ENCODE measurements at regions not wholly inside any gene's neighbourhood (a gene's known extent, or its start where the extent isn't known, plus 50 kb on each side); places are given as distances from the start of the nearest gene placed in this dataset.

- no peak overlapping the region for H3K9ac ChIP-seq (ENCODE audit: control insufficient read depth, insufficient read depth, low read length)
- no peak for DNase-seq (ENCODE audit: low read depth, low spot score)
- ChIA-PET RAD21 (ENCODE audit: unreplicated experiment) (no interaction called here), SMC1A (ENCODE audit: uncharacterized antibody, unreplicated experiment) (interaction anchor here (0.7 kb wide), 1 partner anchor 179 kb away, joined by 3 read pairs; no protein-coding TSS in a partner anchor), POLR2A (no interaction called here), CTCF (no interaction called here)
- no peaks in the 10 kb centered on the region for H4K20me1 ChIP-seq (ENCODE audit: control insufficient read depth, insufficient read depth)
- H3K4me2 ChIP-seq (ENCODE audit: control insufficient read depth, insufficient read depth) = no peak overlapping the region
- intact Hi-C loops (cut with micrococcal nuclease; ENCODE audit: unreplicated experiment) (no loop called here), in situ Hi-C loops (cut with MboI) (no loop called here)
- no peak for FAIRE-seq
- WGBS (ENCODE audit: insufficient coverage, insufficient replicate concordance, low lambda C conversion rate, missing lambda C conversion rate) = 19% methylated on average over 5 of the region's 5 CpGs
- H3K27ac ChIP-seq (ENCODE audit: control insufficient read depth, insufficient read depth) = no peak overlapping the region
- H3K27me3 ChIP-seq (replicated peaks in 1 of 2; ENCODE audit: control insufficient read depth in 2 of 2, insufficient read depth in 2 of 2, low read length in 1 of 2) = no peaks in the 10 kb centered on the region; a peak in 1 of 4 replicates
- H3K4me1 ChIP-seq (ENCODE audit: control insufficient read depth, insufficient read depth, low read length) = no peaks in the 10 kb centered on the region
- BruUV-seq (replicated peaks) = no TSS peak
- ATAC-seq = no peak
- H3K36me3 ChIP-seq (ENCODE audit: control insufficient read depth in 2 of 2, insufficient read depth in 2 of 2, low read length in 1 of 2) = no peaks in the 10 kb centered on the region
- no peaks in the 10 kb centered on the region for H3K79me2 ChIP-seq (ENCODE audit: control insufficient read depth, insufficient read depth, low read length)
- no peak overlapping the region for H2AFZ ChIP-seq (ENCODE audit: control insufficient read depth, low read depth, low read length)
- H3K4me3 ChIP-seq = no peak overlapping the region
- no peaks in the 10 kb centered on the region for H3K9me3 ChIP-seq (replicated peaks; ENCODE audit: control insufficient read depth, insufficient read depth, low read length)
- TF ChIP-seq IRF5 (IDR thresholded peaks at IDR 0.05; ENCODE audit: borderline replicate concordance) (no peak), MYC (IDR thresholded peaks at IDR 0.05; ENCODE audit: insufficient read depth, insufficient read length, insufficient replicate concordance, low read length, severe bottlenecking) (no peak), PAX5 (IDR thresholded peaks at IDR 0.05; ENCODE audit: borderline replicate concordance, low read depth, low read length) (no peak), TARDBP (IDR thresholded peaks at IDR 0.05; ENCODE audit: borderline replicate concordance) (no peak), RELA (IDR thresholded peaks at IDR 0.05; ENCODE audit: borderline replicate concordance, partially characterized antibody) (no peak), IRF3 (IDR thresholded peaks at IDR 0.05) (no peak), CUX1 (IDR thresholded peaks at IDR 0.05; ENCODE audit: insufficient replicate concordance, low read depth, low read length) (no peak), ATF2 (IDR thresholded peaks at IDR 0.05; ENCODE audit: low read length) (no peak), RB1 (IDR thresholded peaks at IDR 0.05; ENCODE audit: borderline replicate concordance) (no peak), SMAD1 (IDR thresholded peaks at IDR 0.05; ENCODE audit: low read depth, partially characterized antibody) (no peak), NBN (IDR thresholded peaks at IDR 0.05) (no peak), MYB (IDR thresholded peaks at IDR 0.05; ENCODE audit: borderline replicate concordance, low read depth, low read length) (no peak), CREB1 (IDR thresholded peaks at IDR 0.05; ENCODE audit: low read depth) (no peak), ZZZ3 (IDR thresholded peaks at IDR 0.05; ENCODE audit: control insufficient read depth, insufficient read length, low read depth) (no peak), EGR1 (IDR thresholded peaks at IDR 0.05; ENCODE audit: borderline replicate concordance in 1 of 2, low read depth in 2 of 2, low read length in 2 of 2) (no peak), LARP7 (IDR thresholded peaks at IDR 0.05) (no peak)
Observed at GRCh38 chr11:79520086-79520485, 79.3 kb upstream of the TENM4 start.
